ENCODE measurements at regions not wholly inside any gene's neighbourhood (a gene's known extent, or its start where the extent isn't known, plus 50 kb on each side); places are given as distances from the start of the nearest gene placed in this dataset.

DNA sequence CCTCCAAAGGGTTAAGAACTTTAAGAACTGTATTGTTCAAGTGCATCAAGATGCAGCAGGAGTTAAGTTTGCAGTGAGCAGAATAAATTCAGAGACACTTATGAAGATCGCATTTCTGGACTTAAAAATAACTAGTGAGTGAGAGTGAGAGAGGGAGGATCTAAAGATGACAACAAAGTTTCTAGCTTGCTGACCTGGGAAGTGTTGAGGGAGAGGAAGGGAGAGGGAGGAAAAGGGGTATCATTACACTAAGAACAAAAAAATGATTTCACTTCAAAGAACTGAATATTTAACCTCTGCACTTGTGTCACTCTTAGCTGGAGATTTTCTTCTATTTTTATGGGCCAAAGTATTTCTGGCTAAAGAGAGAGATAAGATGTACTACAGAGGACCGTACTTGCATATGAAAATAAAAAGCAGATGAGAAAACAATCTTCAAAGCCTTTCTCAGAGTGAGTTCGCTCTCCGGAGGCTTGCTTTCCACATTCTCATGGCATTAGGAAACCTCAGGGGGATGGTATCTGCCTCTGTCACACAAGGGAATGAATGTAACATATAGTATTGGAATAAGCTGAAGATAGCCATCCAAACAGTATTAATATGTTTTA is 91.4 kb upstream of the TJP1 start:
- DNase-seq = no peak

DNA sequence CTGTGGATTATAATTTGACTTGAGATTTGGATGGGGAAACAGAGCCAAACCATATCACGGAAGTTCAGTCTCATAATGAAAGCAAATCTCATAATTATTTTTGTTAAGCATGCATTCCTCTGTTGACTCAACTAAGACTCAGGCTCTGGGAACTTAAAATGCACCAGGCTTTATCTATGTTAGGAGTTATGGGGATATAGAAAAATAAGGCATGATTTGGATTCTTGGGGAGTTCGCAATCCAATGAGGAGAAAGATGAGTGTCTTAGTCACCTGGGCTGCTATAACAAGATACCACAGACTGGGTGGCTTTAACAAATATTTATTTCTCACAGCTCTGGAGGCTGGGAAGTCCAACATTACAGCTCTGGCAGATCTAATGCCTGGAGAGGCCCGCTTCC is 89.4 kb upstream of the TJP1 start:
- no peak for DNase-seq

- DNase-seq = no peak
Measured at GRCh38 chr15:29910068-29910467, 87.8 kb upstream of the TJP1 start.

DNA sequence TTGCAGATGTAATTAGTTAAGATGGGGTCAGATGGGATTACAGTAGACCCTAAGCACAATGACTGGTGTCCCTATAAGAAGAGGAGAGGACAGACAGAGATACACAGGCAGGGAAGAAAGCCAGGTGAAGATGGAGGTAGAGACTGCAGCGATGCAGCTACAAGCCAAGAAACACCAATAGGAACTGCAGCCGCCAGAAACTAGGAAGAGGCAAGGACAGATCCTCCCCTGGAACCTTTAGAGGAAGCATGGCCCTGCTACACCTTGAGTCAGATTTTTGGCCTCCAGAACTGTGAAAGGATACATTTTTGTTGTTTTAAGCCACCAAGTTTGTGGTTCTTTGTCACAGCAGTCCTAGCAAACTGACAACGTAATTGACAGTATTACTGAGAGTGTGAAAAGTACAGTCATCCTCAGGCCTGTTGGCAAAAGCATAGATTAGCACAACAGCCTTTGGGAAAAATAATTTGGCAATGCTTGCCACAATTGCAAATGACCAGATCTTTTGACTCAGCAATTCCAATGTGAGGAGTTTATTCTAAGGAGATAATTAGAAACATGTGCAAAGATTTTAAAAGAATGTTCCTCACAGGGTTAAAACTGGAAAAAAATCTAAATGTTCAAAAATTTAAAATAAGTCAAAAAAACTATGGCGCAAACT is 82.6 kb upstream of the TJP1 start:
- DNase-seq = no peak

DNA sequence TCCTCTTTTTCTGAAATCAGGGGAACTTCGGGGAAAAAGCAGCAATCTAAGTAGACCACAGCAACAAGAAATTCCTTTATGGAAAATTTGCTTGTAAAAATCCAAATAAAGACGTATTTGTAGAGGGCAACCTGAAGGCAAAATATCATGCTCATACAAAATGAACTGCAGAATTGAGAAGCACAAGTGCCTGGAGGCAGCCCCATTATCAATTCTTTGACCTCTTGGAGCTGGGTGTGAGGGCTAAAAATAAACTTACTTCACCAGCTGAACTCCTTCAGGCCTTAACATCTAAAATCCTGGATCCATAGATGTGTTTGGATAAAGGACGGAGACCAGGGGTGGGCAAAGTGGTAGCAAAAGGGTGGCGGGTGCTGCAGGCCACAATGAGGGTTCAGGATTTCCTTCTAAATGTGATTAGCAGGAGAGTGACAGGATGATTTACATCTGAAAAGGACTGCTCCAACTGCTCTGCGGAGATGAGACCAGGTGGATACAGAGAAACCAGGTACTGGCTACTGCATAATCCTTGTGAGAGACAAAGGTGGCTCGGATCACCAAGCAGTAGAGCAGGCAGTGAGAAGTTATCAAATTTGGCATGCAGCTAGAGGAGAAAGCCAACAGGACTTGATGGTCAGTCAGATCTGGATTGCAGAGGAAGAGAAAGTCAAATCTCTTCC is 81.7 kb upstream of the TJP1 start:
- DNase-seq = no peak

DNA sequence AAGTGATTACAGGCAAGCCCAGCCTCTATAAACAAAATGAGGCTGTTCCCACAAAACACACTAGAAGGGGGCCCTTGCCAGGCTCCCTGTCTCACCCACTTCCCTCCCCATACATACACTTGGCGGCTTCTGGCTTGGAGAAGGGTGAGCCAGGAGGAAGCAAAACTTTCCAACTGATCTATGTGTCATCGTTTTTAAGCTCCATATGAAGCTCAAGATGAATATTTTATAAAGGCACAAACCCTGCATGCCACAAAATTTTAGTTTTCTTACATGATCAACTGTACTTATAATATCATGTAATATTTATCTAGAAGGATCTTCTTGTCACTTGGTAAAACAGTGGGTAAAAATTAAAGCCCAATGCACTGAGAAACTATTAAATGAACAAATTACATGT is 80.8 kb upstream of the TJP1 start:
- DNase-seq = no peak

- DNase-seq = no peak
Measured at GRCh38 chr15:29900237-29901189, 78.2 kb upstream of the TJP1 start.

DNA sequence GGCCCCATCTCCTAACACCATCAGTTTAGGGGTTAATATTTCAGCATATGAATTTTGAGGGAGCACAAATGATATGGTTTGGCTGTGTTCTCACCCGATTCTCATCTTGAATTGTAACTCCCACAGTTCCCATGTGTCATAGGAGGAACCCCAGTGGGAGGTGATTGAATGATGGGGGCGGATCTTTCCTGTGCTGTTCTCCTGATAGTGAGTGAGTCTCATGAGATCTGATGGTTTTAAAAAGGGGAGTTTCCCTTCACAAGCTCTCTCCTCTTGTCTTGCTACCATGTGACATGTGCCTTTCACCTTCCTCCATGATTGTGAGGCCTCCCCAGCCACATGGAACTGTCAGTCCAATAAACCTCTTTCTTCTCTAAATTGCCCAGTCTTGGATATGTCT is 73.8 kb upstream of the TJP1 start:
- DNase-seq = no peak

DNA sequence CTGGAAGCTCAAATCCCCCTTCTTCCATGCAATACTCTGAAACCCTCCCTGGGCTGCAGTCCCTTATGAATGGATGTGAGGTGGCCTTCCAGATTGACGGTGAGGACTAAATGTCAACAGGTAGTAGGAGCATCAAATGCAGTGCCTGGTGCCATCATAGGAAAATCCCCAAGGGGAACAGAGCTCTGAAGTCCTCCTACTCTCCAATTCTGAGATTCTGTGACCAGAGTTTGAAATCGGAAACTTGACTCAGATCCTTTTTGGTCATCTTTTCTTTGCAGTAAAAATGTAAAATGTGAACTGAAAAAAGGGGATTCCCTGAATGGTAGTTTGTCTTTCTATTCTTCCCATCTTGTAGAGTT is 68.8 kb upstream of the TJP1 start:
- no peak for DNase-seq

DNA sequence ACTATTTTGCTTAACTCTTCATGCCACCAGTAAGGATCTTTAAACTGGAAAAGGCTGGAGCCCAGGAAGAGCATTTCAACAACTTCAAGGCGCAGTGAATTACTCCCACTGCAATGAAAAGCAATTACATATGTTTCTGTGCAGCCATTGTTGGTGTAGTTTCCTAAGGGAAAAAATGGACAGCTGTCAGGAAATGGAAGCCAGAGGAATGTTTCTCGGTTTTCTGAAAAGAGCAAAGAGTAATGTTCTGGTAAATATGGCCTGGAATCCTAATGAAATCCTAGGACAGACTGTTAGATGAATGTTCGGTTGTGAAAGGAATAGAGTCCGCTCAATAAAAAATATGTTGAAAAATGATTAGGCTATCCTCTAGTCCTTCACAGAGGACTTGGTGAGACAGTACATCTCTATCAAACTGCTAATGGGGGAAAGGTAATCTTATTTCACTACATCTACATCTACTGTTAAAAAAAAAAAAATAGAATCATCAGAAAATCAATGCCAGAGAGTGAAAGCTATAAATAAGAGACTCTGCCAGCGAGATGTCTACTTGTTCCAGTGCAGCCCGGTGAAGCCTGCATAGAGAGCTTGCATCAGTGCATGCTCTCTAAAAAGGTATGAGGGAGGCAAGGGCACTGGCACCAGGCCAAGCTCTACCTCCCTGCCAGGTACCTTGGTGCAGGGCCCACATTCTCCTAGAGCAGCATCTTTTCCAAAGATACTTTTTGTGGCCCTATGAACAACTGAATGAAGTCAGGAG is 68.2 kb upstream of the TJP1 start:
- no peak for DNase-seq

DNA sequence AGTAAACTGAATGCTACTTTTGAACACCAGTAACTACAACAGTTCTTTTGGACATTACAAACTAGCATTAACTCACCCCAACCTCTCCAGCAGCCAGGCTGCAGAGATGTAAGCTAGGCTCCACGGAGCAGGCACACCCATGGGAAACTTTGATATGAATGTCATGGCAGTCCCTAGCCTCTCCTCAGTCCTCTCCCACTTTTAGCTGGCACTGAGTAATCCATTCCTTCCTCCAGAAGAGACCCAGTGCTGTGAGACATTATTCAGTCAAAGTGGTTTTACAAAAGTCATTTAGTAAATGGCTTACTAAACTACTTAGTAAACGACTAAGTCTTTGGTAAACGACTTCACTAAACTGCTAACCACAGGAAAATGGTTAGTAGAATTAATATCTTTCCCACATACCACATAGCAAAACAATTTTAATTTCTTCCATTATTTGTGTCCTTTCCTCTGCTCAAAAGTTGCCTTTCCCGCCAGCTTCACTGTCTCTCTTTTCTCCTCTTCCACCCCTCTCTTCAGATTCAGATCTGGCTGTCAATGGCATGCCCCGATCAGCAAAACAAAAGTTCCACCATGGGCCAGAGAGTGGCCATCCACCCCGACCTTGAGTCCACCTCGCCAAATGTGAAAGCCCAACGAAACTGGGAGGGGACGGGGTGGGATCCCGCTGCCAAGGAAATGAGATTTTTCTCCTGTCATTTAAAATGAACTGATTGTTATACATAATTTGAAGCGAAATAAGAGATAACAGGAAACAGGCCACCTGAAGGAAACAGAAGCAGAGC is 67.5 kb upstream of the TJP1 start:
- DNase-seq = no peak

DNA sequence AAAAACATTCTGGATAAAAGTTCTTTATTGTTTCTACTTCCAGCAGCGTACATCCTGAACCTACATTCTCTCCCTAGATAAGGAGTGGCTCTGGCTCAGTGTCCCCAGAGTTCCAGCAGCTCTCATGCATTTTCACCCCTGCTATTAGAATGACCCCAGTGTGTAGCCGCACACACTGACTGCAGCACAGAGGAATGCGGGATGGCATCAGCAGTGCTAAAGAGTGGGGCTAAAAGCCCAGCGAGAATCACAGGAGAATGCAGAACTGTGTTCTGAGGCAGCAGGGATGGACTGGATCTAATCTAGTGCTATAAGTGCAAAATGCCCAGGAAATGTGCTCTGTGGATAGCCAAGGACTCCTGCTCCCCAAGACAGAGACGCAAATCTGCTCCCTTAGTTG is 66.4 kb upstream of the TJP1 start:
- no peak for DNase-seq

DNA sequence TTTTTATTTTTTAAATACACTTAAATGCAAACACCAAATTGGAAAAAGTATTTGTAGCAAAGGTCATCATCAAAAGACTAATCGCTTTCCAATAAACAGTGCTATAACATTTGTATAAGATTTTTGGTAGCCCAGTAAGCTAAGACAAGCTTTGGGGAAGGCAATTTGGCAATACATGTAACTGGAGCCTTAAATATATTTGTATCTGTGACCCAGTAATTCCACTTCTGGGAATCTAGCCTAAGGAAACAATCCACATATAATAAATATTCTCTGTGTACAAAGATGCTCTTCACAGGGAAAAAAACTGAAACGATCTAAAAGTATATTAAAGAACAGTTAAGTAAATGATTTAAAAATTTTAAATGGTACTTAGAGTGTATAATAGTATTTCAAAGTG is 65.5 kb upstream of the TJP1 start:
- no peak for DNase-seq

DNA sequence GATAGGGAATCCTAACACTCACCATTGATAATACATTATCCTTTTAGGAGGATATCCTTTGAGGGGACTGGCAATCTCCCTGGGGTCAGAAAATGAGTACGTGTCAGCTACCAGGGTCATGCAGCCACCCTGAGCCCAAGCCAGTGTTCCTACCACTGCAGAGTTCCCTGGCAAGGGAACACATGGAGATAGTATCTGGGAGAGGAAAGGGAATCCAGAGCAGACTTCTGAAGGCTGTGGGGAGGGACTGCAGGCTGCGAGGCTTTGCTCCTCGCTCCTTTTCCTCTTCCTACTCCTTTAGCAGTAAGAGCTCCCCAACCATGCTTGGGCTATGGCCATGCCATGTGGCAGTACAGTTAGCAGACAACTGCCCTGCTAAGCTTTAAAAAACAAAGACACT is 62.9 kb upstream of the TJP1 start:
- DNase-seq = no peak

DNA sequence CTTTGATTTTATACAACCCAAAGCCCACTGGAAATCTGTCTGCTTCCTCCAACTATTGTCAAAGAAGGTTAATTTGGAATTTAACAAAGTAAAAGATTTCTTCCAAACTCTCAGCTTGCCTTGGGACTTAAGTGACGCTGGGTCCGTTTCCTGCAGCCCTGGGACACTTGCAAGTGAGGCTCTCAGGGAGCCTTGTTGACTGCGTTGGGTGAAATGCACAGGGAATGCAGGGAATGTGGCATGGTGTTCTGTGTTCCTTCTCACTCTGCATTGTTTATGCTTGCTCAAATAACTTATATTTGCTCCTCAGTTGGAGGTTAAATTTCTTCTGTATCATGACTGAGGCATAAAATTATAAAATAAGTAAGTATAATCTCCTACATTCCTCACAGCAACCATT is 60.9 kb upstream of the TJP1 start:
- DNase-seq = no peak

GRCh38 chr15:29880886-29881285 is 58.6 kb upstream of the TJP1 start:
- DNase-seq = no peak

GRCh38 chr15:29880341-29880740 is 58.1 kb upstream of the TJP1 start:
- DNase-seq = no peak

DNA sequence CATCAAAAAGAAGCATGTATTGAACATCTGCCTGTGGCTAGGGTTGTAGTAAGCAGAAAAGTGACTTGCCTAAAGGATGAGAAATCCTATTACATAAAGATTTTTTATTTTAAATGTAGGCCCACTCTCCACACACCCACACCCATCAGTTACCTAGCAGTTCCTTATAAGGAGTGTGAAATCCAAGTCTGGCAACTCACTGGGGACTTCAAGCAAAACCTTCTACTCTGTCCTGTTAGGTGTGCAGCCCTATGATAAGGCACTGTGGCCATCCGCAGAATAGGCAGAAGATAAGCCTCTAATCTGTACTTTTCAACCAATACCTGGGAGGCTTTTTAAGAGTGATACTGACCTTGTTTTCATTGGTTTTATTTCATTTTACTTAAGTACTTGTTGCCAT is 52.7 kb upstream of the TJP1 start:
- no peak for DNase-seq

GRCh38 chr15:29873947-29874411 is 51.7 kb upstream of the TJP1 start:
- no peak for DNase-seq

- DNase-seq = no peak
Measured at GRCh38 chr15:29873264-29873663, 51.0 kb upstream of the TJP1 start.

- no peak for DNase-seq
Measured at GRCh38 chr15:29872716-29873115, 50.4 kb upstream of the TJP1 start.

Measured in activated T-cell treated with anti-CD3 and anti-CD28 coated beads, Interleukin-2, amount 50 U/mL, for 1 hour (primary cell).